RWPE2 (cell line): ENCODE measurements at regions not wholly inside any gene's neighbourhood (a gene's known extent, or its start where the extent isn't known, plus 50 kb on each side); places are given as distances from the start of the nearest gene placed in this dataset.

Experiments
- ATAC-seq: fragments of 200-7000 bp; cut with Tn5 transposase; 3 replicates; pipeline ENCODE4 v1.9.1; 2021; ENCODE audit warnings: low read depth
- DNase-seq: peaks from one replicate; pipeline ENCODE4 v3.0.0-alpha.2; 2020; ENCODE audit warnings: low spot score
- H3K27ac ChIP-seq: fragments of 450-650 bp; 2 replicates; pipeline ENCODE4 v1.5.1; 2017; ENCODE audit warnings: mild to moderate bottlenecking; ENCODE audit not compliant: poor library complexity, severe bottlenecking
- H3K27me3 ChIP-seq: fragments of 250-450 bp; sonication (Bioruptor Pico); 2 replicates; pipeline ENCODE4 v1.5.1; 2021; ENCODE audit warnings: mild to moderate bottlenecking, moderate library complexity; ENCODE audit not compliant: insufficient read depth, poor library complexity, severe bottlenecking
- H3K36me3 ChIP-seq: fragments of 250-450 bp; sonication (Bioruptor Pico); 2 replicates; pipeline ENCODE4 v1.5.1; 2020; ENCODE audit warnings: low read depth, mild to moderate bottlenecking, moderate library complexity
- H3K4me1 ChIP-seq: fragments of 250-450 bp; sonication (Bioruptor Pico); 2 replicates; pipeline ENCODE4 v1.5.1; 2021; ENCODE audit warnings: mild to moderate bottlenecking, moderate library complexity; ENCODE audit not compliant: insufficient read depth, poor library complexity, severe bottlenecking
- H3K4me3 ChIP-seq: fragments of 250-450 bp; sonication (Bioruptor Pico); 2 replicates; pipeline ENCODE4 v1.5.1; 2021; ENCODE audit warnings: mild to moderate bottlenecking, moderate library complexity; ENCODE audit not compliant: severe bottlenecking
- H3K9me3 ChIP-seq: fragments of 250-450 bp; sonication (Bioruptor Pico); 2 replicates; pipeline ENCODE4 v1.5.1; 2021; ENCODE audit warnings: mild to moderate bottlenecking, moderate library complexity; ENCODE audit not compliant: severe bottlenecking
- TF ChIP-seq, protein P1 (sequence below): fragments of 450-650 bp; IDR thresholded peaks from one replicate; pipeline ENCODE4 v1.5.1; 2017; ENCODE audit warnings: mild to moderate bottlenecking, moderate library complexity; ENCODE audit not compliant: poor library complexity, severe bottlenecking

DNA sequence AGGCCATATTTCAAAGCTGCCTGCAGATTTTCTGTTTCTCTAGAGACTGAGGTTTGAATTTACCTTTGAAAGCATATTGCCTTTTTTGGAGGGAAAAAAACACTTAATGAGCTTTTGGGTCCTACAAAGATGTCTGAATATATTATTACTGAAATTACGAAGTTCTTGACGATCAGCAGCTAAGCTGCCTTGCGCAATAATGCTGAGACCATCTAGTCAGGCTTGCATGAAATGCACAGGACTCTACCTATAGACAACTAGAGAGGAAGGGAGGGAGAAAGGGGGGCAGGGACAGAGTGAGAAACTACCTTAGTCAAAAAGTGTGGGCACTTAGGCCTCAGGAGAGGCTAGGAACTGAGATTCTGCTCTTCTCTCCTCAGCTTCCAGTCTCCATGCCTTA lies 175.9 kb upstream of the KIF2A start:
- DNase-seq, result no peak
- peaks cover 5% of the 10 kb centered on the region for H3K9me3 ChIP-seq
- H3K4me1 ChIP-seq, result peaks cover 9% of the 10 kb centered on the region
- TF ChIP-seq, protein P1, sequence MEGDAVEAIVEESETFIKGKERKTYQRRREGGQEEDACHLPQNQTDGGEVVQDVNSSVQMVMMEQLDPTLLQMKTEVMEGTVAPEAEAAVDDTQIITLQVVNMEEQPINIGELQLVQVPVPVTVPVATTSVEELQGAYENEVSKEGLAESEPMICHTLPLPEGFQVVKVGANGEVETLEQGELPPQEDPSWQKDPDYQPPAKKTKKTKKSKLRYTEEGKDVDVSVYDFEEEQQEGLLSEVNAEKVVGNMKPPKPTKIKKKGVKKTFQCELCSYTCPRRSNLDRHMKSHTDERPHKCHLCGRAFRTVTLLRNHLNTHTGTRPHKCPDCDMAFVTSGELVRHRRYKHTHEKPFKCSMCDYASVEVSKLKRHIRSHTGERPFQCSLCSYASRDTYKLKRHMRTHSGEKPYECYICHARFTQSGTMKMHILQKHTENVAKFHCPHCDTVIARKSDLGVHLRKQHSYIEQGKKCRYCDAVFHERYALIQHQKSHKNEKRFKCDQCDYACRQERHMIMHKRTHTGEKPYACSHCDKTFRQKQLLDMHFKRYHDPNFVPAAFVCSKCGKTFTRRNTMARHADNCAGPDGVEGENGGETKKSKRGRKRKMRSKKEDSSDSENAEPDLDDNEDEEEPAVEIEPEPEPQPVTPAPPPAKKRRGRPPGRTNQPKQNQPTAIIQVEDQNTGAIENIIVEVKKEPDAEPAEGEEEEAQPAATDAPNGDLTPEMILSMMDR, result no peak
- H3K36me3 ChIP-seq, result no peaks in the 10 kb centered on the region
- H3K4me3 ChIP-seq, result no peak overlapping the region
- no peak overlapping the region for H3K27ac ChIP-seq
- ATAC-seq, result no peak
- H3K27me3 ChIP-seq, result no peaks in the 10 kb centered on the region

DNA sequence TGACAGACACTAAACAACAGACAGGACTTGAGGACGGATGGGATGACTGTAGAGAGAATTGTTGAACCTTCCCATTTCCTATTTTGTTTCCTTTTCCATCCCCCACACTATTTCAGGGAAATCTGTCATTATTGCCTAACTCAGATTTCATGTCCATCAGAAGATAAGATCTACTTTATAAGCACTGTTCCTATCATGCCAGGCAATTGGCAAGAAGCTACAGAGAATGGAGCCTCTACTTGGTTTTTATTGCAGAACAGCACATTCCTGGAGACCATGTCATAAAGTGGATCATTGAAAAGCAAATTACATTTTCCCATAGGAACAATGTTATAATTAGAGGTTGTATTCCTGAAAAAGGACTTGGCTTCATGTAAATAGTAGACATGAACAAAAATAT lies 173.7 kb upstream of the KIF2A start:
- DNase-seq (no peak), ATAC-seq (peak; percentile 92)
- H3K27ac ChIP-seq, result peak overlapping the region; percentile 18
- H3K4me3 ChIP-seq, result no peak overlapping the region
- no peaks in the 10 kb centered on the region for H3K27me3 ChIP-seq
- TF ChIP-seq, protein P1, result no peak
- H3K4me1 ChIP-seq, result peaks cover 9% of the 10 kb centered on the region
- H3K9me3 ChIP-seq, result peaks cover 5% of the 10 kb centered on the region
- no peaks in the 10 kb centered on the region for H3K36me3 ChIP-seq

DNA sequence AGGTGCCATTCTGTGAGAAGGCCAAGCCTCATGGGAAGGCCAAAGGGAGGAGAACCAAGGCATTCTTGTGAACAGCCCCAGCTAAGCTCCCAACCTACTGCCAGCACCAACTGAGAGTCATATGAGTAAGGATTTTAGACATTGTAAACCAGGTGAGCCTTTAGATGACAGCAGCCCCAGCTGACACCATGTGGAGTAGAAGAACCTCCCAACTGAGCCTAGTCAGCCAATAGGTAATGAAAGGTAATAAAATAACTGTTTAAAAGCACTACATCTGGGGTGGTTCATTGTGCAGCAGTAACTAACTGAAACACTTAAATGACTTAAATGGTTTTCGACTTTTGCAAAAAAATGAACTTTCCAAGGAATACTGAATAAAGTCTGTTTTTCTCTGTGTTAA lies 172.6 kb upstream of the KIF2A start:
- DNase-seq, result no peak
- no peak for ATAC-seq

DNA sequence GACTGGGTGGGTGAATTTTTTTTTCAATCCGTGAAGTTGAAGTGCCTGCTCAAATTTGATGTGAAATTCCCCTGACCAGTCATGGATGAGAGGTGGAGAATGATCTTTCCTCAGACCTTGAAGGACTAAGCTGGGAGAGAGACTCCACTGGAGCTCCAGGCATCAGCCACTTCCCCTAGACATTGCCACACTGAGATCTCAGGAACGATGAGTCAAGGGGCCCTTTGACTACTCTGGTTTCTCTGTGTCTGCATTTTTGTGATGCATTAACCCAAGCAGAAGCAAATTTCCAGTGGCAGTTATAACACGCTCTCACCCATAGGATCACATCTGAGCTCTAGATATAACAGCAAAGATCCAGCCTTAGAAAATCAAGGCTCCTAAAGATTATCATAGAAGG lies 171.2 kb upstream of the KIF2A start:
- TF ChIP-seq, protein P1, result no peak
- Histone ChIP-seq H3K36me3 (no peaks in the 10 kb centered on the region), H3K4me1 (peaks cover 9% of the 10 kb centered on the region), H3K4me3 (no peak overlapping the region), H3K9me3 (peaks cover 5% of the 10 kb centered on the region), H3K27me3 (no peaks in the 10 kb centered on the region), H3K27ac (no peak overlapping the region)
- DNase-seq, result no peak
- peak; percentile 67 for ATAC-seq

More for the DNA sequence above, 172.6 kb upstream of the KIF2A start:
- Histone ChIP-seq H3K27me3 (no peaks in the 10 kb centered on the region), H3K27ac (no peak overlapping the region), H3K9me3 (peaks cover 5% of the 10 kb centered on the region), H3K4me1 (peaks cover 9% of the 10 kb centered on the region), H3K4me3 (no peak overlapping the region), H3K36me3 (no peaks in the 10 kb centered on the region)
- TF ChIP-seq, protein P1, result no peak

DNA sequence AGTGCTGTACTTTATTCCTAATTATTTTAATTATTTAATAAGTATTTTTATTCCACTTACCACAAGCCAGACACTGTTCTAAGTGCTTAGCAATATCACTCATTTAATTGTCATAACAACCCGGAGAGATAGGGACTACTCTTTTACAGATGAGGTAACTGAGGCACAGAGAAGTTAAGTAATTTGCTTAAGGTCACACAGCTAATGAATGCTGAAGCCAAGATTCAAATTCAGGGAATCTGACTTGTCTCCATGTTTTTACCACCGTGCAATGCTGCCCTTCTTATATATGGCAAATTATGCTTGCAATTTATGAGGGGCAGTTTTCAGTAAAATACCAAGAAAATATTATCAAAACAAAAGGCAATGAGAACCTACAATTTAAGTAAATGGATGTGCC lies 168.4 kb upstream of the KIF2A start:
- Histone ChIP-seq H3K27me3 (no peaks in the 10 kb centered on the region), H3K9me3 (peaks cover 5% of the 10 kb centered on the region), H3K27ac (no peak overlapping the region), H3K36me3 (no peaks in the 10 kb centered on the region), H3K4me1 (peaks cover 2% of the 10 kb centered on the region), H3K4me3 (no peak overlapping the region)
- no peak for ATAC-seq
- TF ChIP-seq, protein P1, result no peak
- DNase-seq, result no peak
